HG03558 (cell line): ENCODE measurements at regions not wholly inside any gene's neighbourhood (a gene's known extent, or its start where the extent isn't known, plus 50 kb on each side); places are given as distances from the start of the nearest gene placed in this dataset.
"Not testable (repeated sequence)": the region's sequence is repeated elsewhere in the genome, so short reads cannot be mapped to it uniquely, and the experiment has no call there.

Experiments
- ATAC-seq: cut with Tn5 transposase; IDR thresholded peaks from one replicate; pipeline ENCODE4 v1.9.1; 2021; ENCODE audit warnings: moderate number of reproducible peaks; ENCODE audit not compliant: unreplicated experiment; ENCODE audit errors: extremely low read depth

DNA sequence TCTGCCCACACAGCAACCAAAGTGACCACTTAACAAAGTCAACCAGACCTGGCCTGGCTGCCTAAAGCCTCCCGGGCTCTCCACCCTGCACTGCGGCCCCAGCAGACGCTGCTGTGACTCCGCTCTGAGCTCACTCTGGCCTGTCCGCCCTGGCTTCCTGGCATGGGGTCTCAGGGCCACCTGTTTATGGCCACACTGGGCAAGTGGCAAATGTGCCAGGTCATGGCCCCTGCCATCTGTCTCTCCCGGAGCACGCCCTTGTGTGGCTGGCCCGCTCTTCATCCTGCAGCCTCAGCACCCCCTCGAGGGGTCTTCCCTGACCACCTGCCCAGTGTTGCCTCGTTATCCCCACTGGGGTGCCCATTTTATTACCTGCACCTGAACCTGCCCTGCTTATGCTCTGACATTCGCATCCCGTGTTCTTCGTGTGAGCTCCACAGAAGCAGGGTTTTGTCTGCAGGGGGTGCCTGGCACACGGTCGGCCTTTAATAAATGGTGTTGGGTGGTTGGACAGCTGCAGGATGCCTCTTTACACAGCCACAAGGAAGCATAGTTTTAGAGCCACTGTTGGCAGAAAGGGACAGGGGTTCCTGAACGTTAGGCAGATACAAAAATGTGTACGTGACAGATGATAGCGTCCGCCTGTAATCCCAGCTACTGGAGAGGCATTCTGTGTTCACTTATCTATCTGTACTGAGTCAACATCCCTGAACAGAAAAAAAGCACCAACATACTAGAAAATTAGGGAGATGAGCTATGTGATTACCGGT lies 785.6 kb downstream of the TBC1D22A start:
- no peak for ATAC-seq

DNA sequence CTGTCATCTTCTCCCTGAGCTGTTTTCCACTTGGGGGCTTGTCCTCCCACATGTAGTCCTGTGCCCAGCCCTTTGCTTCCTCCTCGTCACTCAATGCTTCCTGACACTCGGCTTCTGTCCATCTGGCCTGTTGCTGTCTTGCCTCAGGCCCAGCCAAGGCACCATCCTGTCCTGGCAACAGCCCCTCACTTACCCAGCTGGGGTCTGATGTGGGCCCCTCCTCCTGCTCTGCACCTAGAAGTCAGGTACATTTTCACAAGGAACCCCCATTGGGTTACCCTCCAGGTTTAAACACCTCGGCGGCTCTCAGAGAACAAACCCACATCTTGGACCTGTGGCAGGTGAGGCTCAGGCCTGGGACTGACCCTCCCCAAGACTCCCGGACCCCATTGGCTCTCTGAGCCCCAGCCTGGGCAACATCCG lies 784.8 kb downstream of the TBC1D22A start:
- ATAC-seq: no peak

DNA sequence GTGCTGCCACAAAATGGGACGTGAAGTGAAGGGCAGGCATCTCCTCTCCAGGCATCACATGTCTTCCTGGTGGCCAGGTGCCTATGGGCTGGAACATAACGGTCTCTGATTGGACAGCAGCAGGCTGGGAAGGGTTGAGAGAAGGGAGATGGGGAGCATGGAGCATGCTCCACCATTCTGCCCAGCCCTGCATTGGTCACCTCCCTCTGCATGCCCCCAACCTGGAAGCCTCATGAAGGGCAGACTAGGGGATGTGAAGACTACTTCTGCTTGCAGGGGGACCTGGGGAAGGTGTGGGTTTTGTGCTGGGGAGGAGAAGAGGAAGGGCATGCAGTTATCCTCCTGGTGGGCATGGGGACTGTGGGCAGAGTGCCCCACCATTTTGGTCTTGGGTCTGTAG lies 782.2 kb downstream of the TBC1D22A start:
- ATAC-seq: no peak

DNA sequence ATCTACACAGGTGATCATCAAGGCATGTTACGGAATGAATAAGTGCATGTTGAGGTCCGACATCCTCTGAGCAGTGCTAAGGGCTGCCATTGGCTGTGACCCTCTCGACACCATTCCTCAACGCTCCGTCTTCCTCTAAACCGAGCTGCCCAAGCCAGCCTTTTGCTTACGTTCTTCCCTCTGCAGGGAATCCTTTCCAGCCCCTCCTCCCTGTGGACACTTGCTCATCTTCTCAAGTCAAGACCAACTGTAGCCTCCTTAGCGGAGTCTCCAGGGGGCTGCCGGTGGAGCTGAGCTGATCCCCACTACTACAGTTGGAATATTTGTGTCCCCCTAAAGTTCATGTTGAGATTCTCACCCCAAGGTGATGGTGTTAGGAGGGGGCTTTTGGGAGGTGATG lies 781.0 kb downstream of the TBC1D22A start:
- ATAC-seq: no peak

DNA sequence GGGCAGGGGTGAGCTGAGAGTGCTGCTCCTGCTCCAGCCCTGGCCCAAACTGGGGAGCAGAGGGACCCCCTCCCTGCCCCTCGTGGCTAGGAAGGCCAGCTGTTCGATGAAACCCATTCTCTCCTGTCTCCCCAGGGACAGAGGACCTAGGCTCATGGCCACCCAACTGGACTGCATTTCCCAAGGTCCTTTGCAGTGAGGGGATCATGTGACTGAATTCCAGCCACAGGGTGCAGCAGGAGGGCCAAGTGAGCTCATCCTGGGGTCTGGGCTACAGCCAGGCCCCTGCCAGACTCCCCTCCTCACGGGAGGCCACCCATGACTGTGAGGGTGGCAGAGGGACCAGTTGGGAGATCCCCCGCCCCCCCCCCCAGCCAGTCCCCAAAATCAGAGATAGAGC lies 777.6 kb downstream of the TBC1D22A start:
- ATAC-seq: no peak

DNA sequence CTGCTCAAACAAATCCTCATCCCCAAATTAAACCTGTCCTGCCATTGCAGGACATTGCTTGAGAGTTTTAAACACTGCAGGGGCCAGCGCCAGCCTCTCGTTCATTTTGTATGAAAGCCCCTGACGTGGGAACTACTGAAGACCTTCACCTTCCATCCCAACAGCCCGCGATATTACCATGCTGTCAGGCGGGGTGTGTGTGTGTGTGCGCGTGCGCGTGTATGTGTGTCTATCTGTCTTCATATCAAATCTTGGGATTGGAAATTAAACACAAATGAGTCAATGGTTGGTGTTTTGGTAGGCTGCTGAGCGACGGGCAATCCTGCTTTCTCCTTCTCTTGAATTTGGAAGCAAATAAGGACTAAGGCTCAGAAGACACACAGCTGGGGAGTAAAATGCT lies 776.9 kb downstream of the TBC1D22A start:
- ATAC-seq: no peak

DNA sequence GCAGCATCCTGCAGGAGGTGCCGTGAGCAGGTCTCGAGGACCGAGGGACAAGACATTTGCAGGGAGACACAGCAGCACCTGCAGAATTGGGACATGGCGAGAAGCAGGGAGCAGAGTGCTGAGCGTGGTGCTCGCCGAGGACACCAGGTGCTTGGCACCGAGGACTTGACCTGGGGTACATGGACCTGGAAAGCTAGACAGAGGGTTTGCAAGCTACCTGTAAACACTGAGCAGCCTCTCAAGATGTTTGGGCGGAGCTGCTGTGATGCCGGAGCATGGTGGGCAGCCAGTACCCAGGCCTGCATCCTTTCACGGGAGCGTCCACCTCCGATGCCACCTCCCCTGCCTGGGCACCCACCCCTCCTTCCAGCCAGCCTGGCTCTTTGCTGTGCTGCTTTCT lies 773.2 kb downstream of the TBC1D22A start:
- no peak for ATAC-seq

DNA sequence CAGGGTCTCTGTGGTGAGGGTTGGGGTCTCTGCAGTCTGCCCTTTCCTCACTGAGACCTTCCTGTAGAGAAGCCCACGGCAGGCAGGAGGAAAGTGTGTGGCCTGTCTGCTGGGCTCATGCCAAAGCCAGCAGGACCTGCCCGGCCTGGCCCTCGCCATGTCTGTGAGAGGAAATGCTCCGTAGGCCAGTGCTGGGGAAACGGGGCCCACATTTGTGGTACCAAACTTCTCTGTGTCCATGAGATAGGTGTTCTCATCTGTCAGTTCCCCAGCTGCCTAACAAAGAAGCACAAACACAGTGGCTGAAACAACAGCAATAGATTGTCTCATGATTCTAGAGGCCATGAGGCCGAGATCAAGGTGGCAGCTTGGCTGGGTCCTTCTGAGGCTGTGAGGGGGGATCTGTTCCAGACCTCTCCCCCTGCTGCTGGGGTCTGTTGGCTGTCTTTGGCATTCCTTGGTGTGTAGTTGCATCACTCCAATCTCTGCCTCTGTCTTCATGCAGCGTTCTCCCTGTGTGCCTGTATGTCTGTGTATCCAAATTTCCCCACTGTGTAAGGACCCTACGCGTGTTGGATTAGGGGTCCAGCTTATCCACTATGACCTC lies 772.5 kb downstream of the TBC1D22A start:
- no peak for ATAC-seq

DNA sequence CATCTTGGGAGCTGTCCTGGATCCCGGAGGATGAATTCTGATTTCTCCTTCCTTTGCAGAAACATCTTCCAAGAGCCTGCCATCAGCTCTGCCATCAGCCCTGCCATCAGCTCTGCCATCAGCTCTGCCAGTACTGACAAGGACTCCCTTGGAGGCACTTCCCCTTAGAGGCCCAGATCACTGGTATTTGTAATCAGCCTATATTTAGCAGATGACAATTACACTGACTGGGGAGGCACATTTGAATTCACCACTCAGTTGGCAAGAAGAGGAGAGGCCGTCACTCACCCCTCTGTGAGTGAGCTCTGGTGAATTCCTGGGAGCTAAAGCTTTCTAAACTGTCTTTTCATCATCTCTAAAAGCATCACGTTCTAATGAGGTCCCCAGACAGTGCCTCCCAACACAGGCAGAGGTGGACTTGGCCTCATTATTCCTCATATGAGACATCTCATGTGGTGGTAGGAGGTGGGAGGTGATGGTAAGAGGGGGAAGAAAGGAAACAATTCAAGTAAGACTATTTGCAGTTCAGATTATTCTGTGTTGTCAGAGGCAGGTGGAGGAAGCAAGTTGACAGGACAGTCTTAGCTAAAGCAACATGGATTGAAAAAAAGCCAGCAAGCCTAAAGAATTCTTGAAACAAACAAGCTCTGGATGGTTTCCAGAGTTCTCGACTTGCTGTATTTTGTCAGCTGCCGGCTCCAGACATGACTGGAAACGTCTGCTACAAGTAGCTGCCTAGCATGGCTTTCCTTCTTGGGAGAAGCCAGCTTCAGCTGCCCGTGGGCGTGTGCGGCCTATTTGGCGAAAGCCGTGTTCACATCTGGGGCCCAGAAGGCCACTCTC lies 771.7 kb downstream of the TBC1D22A start:
- ATAC-seq: no peak

DNA sequence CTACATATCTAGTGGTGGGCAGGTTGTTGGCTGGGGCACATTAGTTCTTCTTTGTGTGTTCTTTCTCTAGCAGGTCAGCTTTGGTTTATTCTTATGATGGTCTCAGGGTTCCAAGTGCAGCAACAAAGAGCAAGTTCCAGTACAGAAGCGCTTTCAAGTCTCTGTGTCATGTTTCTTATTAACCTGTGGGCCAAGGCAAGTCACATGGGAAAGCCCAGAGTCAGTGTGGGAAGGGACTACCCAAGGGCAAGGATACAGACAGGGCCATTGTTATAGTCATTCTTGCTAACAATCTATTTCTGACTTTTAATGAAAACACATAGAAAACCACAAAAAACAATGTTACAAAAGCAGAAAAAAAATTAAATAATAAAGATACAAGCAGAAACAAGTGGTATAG lies 754.6 kb downstream of the TBC1D22A start:
- ATAC-seq: no peak

DNA sequence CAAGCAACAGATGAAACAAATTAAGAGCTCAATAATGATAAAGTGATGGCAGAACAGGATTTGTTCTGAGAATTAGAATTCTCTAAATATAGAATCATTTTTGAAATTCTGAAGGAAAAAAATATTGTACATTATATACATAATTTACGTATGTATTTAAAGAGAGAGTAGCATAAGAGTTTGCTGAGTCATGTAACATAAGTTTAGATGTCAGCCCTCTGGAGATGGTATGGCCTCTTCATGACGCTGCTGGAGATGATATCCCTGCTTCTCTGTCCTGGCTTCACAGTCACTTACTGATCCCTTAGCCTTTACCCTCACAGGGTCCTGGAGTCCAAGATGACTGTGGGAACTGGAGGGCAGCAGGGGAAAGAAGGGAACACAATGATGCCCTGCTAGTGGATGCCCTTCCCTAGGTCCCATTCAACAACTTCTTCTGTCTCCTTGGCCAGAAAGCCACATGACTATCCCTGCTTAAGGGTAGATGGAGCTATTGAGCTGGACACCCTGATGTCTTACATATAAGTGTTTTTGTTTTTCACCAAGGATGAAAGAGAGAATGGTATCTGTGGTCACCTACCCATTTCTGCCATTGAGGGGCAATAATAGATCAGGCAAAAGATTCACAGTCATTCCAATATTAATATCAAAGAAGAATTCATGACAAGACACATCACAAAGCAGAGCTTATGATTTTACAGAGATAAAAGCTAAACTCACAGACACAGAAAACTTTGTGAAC lies 753.1 kb downstream of the TBC1D22A start:
- no peak for ATAC-seq

DNA sequence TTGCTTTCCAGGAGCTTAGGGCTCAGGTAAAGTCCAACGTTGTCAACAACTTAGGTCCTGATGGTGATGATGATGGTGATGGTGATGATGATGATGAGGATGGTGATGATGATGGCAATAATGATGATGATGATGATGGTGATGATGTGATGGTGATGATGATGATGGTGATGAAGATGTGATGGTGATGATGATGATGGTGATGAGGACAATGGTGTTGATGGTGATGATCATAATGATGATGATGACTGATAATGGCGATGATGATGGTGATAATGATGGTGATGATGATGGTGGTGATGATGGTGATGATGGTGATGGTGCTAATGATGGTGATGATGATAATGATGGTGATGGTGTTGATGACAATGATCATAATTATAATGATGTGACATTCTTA lies 750.2 kb downstream of the TBC1D22A start:
- ATAC-seq: no peak

DNA sequence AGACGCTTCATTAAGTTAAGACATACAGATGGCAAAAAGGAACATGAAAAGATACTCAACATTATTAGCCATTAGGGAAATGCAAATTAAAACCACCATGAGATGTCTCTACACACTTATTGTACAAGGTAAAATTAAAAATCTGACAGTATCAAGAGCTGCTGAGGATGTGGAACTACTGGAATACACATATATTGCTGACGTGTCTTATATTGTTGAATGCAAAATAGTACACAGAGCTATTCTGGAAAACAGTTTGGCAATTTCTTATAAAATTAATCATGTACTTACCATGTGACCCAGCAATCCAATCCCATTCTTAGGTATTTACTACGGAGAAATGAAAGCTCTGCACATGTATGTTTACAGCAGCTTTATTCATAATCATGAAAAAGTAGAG lies 742.5 kb downstream of the TBC1D22A start:
- no peak for ATAC-seq

DNA sequence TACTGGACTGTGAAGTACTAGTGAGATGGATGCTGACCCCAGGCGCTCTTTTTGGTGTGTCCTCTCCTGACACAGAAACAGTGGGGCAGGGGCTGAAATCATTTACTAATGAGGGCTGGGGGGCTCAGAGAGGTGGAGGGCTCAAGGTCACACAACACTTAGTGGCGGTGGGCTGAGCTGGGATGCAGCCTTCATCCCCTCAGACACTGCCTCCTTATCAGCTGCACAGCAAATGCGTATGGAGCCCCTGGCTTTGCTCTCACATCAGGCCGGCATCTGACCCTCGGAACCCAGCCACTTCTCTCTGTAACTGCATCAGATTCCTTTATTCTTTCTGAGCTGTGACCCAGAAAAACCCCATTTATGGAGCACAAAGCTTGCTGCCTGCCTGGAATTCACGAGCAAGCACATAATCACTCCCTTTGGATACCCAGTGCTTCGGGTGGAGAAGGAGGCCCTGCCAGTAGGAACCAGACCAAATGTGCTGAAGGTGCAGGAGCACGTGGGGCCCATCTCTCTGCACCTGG lies 736.6 kb downstream of the TBC1D22A start:
- ATAC-seq: no peak

DNA sequence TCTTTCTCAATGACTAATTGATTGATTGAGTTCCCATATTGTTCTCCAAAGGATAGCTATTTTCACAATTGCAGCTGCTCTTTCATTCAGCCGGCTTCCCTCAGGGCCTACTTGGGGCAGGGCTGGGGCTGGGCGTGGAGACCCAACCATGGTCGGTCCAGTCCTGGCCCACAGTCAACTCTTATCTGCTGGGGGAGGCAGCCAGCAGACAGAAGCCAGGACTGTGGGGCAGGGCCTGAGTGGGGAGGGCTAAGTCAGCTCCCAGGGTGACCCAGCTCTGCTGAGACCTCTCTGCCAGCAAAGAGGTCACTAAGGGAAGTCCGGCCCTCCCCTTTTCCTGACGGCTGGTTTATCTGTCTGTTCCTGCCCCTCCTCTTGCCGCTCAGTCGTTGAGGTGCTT lies 735.2 kb downstream of the TBC1D22A start:
- no peak for ATAC-seq

DNA sequence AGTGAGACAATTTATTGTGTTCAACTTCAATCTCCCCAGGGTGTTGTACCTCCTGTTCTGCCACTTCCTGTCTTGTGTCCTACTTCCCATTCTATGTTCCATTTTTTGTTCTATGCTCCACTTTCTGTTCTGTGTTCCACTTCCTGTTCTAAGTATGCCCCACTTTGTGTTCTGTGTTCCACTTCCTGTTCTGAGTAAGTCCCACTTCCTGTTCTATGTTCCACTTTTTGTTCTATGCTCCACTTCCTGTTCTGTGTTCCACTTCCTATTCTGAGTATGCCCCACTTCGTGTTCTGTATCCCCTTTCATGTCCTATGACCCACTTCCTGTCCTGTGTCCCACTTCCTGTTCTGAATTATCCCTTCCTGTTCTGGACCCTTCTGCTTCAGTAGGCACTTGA lies 732.7 kb downstream of the TBC1D22A start:
- no peak for ATAC-seq

DNA sequence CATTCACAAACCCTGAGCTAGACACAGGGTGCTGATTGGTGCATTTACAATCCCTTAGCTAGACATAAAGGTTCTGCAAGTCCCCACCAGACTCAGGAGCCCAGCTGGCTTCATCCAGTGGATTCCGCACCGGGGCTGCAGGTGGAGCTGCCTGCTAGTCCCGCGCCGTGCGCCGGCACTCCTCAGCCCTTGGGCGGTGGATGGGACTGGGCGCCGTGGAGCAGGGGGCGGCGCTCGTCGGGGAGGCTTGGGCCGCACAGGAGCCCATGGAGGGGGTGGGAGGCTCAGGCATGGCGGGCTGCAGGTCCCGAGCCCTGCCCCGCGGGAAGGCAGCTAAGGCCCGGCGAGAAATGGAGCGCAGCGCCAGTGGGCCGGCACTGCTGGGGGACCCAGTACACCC lies 725.7 kb downstream of the TBC1D22A start:
- ATAC-seq: not testable (repeated sequence)

DNA sequence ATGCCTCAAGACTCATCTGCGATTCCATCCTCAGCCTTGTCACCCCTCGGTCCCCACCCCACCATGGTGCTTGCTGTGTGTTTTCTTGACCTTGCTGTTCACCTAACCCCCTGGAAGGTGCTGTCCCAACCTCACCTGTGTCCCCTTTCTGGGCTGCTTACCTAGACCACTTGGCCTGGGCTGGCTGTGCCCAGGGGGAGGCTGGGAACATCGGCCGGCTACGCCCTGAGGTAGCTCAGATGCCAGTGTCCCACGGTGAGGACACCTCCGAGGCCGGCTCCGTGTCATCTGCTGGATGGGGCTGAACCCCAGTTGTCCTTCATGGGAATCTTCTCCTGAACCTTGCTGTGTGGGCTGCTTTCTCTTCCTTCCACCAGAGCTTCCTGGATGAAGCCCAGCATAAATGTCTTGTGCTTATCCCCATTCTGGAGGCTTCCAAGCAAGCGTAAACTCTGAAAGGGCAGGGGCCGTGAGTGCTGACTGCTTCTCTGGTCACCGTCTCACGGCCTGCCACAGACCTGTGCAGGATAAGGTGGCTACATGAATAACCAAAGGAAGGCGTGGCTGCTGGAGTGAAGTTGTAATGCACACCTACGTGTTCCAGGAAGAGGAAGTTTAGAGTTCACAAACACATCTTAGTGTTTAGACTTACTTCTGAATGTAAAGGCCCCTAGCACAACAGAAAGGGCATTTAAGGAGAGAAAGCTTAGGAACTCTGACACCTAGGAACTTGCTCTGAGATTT lies 724.3 kb downstream of the TBC1D22A start:
- ATAC-seq: no peak

DNA sequence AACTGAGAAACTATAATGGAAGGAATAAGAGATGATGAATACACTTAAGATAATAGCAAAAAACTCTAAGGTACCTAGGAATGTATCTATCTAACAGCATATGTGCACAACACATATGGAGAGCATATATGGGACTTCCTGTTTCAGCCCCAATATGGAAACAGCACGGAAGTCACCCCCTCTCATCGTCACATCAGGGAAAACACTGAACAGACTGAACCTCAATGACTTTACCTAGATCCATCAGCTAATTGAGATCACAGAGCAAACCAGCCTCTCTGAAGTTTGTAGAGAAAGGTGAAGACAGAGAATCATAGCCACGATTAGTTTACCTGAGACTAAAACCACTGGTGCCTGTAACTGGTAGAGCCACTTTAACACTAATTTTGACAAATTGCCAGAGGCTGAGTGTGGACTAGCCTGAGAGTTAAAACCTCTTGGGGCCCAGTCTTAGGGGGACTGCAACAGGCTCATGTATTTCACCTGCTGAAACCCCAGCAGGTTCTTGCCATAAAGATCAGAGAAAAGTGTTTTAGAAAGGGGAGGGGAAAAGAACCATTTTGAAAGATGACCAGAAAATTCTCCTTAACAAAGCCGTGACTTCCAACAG lies 722.6 kb downstream of the TBC1D22A start:
- no peak for ATAC-seq
